IMR-90 (cell line): ENCODE measurements at regions not wholly inside any gene's neighbourhood (a gene's known extent, or its start where the extent isn't known, plus 50 kb on each side); places are given as distances from the start of the nearest gene placed in this dataset.

Experiments
- ATAC-seq: fragments of 200-7000 bp; cut with Tn5 transposase; 2 replicates; pipeline ENCODE4 v1.9.1; 2020; ENCODE audit warnings: low read depth, mild to moderate bottlenecking, moderate library complexity
- BruUV-seq: library from RNA; stranded (reverse); fragments of 400-500 nt; replicated peaks from 2 replicates; lab custom pipeline; 2021; lab: Mats Ljungman, UMichigan
- CTCF ChIA-PET: fragments of 300-600 bp; formaldehyde crosslinking; extraction: SDS; loops from one replicate; lab custom pipeline; 2021; ENCODE audit warnings: antibody characterized with exemption; lab: Yijun Ruan, JAX
- POLR2A ChIA-PET: fragments of 300-600 bp; sonication (Branson Sonifier 250); formaldehyde crosslinking; loops from one replicate; lab custom pipeline; 2022; ENCODE audit warnings: antibody characterized with exemption; ENCODE audit not compliant: unreplicated experiment; lab: Charles Lee
- DNase-seq: peaks from one replicate; pipeline ENCODE4 v3.0.0; 2013
- H2AFZ ChIP-seq: replicated peaks from 2 replicates; pipeline ENCODE3; 2013; ENCODE audit warnings: low read length, mild to moderate bottlenecking; ENCODE audit not compliant: poor library complexity
- H2AK5ac ChIP-seq: 2 replicates; pipeline ENCODE4 v1.6.1; 2013; ENCODE audit warnings: low read depth, low read length, inconsistent platforms
- H2AK9ac ChIP-seq: replicated peaks from 2 replicates; pipeline ENCODE3; 2013; ENCODE audit warnings: mild to moderate bottlenecking, low read depth, low read length, moderate library complexity; ENCODE audit not compliant: poor library complexity
- H2BK120ac ChIP-seq: 2 replicates; pipeline ENCODE4 v1.6.1; 2013; ENCODE audit warnings: low read depth, low read length, inconsistent platforms
- H2BK15ac ChIP-seq: 3 replicates; pipeline ENCODE4 v1.6.1; 2013; ENCODE audit warnings: low read depth, low read length, inconsistent platforms
- H2BK20ac ChIP-seq: 2 replicates; pipeline ENCODE4 v1.6.1; 2013; ENCODE audit warnings: low read depth, mild to moderate bottlenecking, inconsistent platforms, low read length, moderate library complexity
- H2BK5ac ChIP-seq: 2 replicates; pipeline ENCODE4 v1.6.1; 2013; ENCODE audit warnings: mild to moderate bottlenecking, low read depth, low read length, inconsistent platforms; ENCODE audit not compliant: poor library complexity, severe bottlenecking
- H3K14ac ChIP-seq: replicated peaks from 2 replicates; pipeline ENCODE4 v1.6.1; 2013; ENCODE audit warnings: low read depth, low read length, inconsistent platforms
- H3K18ac ChIP-seq: 2 replicates; pipeline ENCODE4 v1.6.1; 2013; ENCODE audit warnings: low read depth, low read length, control low read depth
- H3K23ac ChIP-seq: 2 replicates; pipeline ENCODE4 v1.6.1; 2013; ENCODE audit warnings: low read depth, low read length, inconsistent platforms
- H3K27ac ChIP-seq: 2 replicates; pipeline ENCODE4 v1.5.1; 2013; ENCODE audit warnings: mild to moderate bottlenecking, control low read depth, low read length; ENCODE audit not compliant: insufficient read depth
- H3K27me3 ChIP-seq: 2 replicates; pipeline ENCODE4 v1.6.1; 2013; ENCODE audit warnings: low read length; ENCODE audit not compliant: control insufficient read depth, insufficient read depth
- H3K36me3 ChIP-seq: 2 replicates; pipeline ENCODE4 v1.6.1; 2013; ENCODE audit warnings: low read length, mixed read lengths; ENCODE audit not compliant: control insufficient read depth, insufficient read depth
- H3K4ac ChIP-seq: 2 replicates; pipeline ENCODE4 v1.6.1; 2013; ENCODE audit warnings: low read depth, low read length, inconsistent platforms
- H3K4me1 ChIP-seq: 2 replicates; pipeline ENCODE4 v1.6.1; 2013; ENCODE audit warnings: low read length, mixed read lengths; ENCODE audit not compliant: control insufficient read depth, insufficient read depth
- H3K4me2 ChIP-seq: 2 replicates; pipeline ENCODE4 v1.6.1; 2013; ENCODE audit warnings: low read depth, mild to moderate bottlenecking, control low read depth, low read length, moderate library complexity
- H3K4me3 ChIP-seq: 2 replicates; pipeline ENCODE4 v1.5.1; 2013; ENCODE audit warnings: low read depth, mild to moderate bottlenecking, control low read depth, low read length, moderate library complexity; ENCODE audit not compliant: insufficient read depth
- H3K56ac ChIP-seq: 2 replicates; pipeline ENCODE4 v1.6.1; 2013; ENCODE audit warnings: low read length, inconsistent platforms; ENCODE audit not compliant: insufficient read depth; ENCODE audit errors: extremely low read depth
- H3K79me1 ChIP-seq, 2 experiments: 2 replicates each; pipeline ENCODE4 v1.6.1; 2013; ENCODE audit warnings: low read length in 2 of 2, inconsistent platforms in 1 of 2, low read depth in 1 of 2
- H3K9ac ChIP-seq: 2 replicates; pipeline ENCODE4 v1.6.1; 2013; ENCODE audit warnings: low read depth, low read length, control low read depth
- H3K9me1 ChIP-seq: 2 replicates; pipeline ENCODE4 v1.6.1; 2013; ENCODE audit warnings: low read length, inconsistent platforms; ENCODE audit not compliant: insufficient read depth
- H3K9me3 ChIP-seq: 2 replicates; pipeline ENCODE4 v1.6.1; 2013; ENCODE audit warnings: low read length; ENCODE audit not compliant: control insufficient read depth, insufficient read depth
- H4K20me1 ChIP-seq: 2 replicates; pipeline ENCODE4 v1.6.1; 2013; ENCODE audit warnings: low read length, inconsistent platforms; ENCODE audit not compliant: insufficient read depth
- H4K5ac ChIP-seq: 2 replicates; pipeline ENCODE4 v1.6.1; 2013; ENCODE audit warnings: mild to moderate bottlenecking, low read depth, low read length, control low read depth
- H4K8ac ChIP-seq, 2 experiments: 2 replicates each; pipeline ENCODE4 v1.6.1; 2013; ENCODE audit warnings: low read depth in 2 of 2, low read length in 2 of 2, control low read depth in 1 of 2, inconsistent platforms in 1 of 2
- H4K91ac ChIP-seq: 2 replicates; pipeline ENCODE4 v1.6.1; 2013; ENCODE audit warnings: low read depth, low read length, inconsistent platforms; ENCODE audit not compliant: insufficient read depth
- CEBPB ChIP-seq: IDR thresholded peaks from 2 replicates; pipeline ENCODE4 v1.6.1; 2012; ENCODE audit warnings: low read depth, low read length, improper control_type of control experiment
- CHD1 ChIP-seq: IDR thresholded peaks from 2 replicates; pipeline ENCODE4 v1.6.1; 2012; ENCODE audit warnings: low read depth, low read length, improper control_type of control experiment
- FOS ChIP-seq: fragments of 150-350 bp; IDR thresholded peaks from 2 replicates; pipeline ENCODE4 v1.6.1; 2016; ENCODE audit warnings: low read depth, low read length
- MAZ ChIP-seq: IDR thresholded peaks from 2 replicates; pipeline ENCODE4 v1.6.1; 2012; ENCODE audit warnings: low read depth, mild to moderate bottlenecking, low read length, improper control_type of control experiment, moderate library complexity, borderline replicate concordance
- MXI1 ChIP-seq: IDR thresholded peaks from 2 replicates; pipeline ENCODE4 v1.6.1; 2012; ENCODE audit warnings: low read depth, mild to moderate bottlenecking, low read length, moderate library complexity, borderline replicate concordance
- NFE2L2 ChIP-seq: fragments of 150-350 bp; IDR thresholded peaks from 2 replicates; pipeline ENCODE4 v1.6.1; 2016; ENCODE audit warnings: low read depth, mild to moderate bottlenecking, low read length
- RAD21 ChIP-seq: IDR thresholded peaks from 2 replicates; pipeline ENCODE4 v1.6.1; 2012; ENCODE audit warnings: low read length, improper control_type of control experiment
- RCOR1 ChIP-seq: IDR thresholded peaks from 2 replicates; pipeline ENCODE4 v1.6.1; 2012; ENCODE audit warnings: mild to moderate bottlenecking, low read length, improper control_type of control experiment; ENCODE audit not compliant: insufficient replicate concordance
- RFX5 ChIP-seq: IDR thresholded peaks from 2 replicates; pipeline ENCODE4 v1.8.0; 2012; ENCODE audit warnings: low read depth, mild to moderate bottlenecking, low read length, moderate library complexity
- SMC3 ChIP-seq: fragments of 150-350 bp; IDR thresholded peaks from 2 replicates; pipeline ENCODE4 v1.6.1; 2016; ENCODE audit warnings: low read depth, mild to moderate bottlenecking, antibody characterized with exemption, low read length, moderate library complexity
- dilution Hi-C: fragments of 300-500 bp; cut with HindIII; formaldehyde crosslinking; loops from one replicate; pipeline ENCODE4 v1.14.3; 2018; ENCODE audit warnings: low sequenced_read_pairs; ENCODE audit not compliant: unreplicated experiment
- in situ Hi-C: fragments of 300-500 bp; cut with MboI; formaldehyde crosslinking; loops from 3 replicates; pipeline ENCODE4 v1.14.3; 2019; ENCODE audit warnings: low sequenced_read_pairs, inconsistent platforms, mixed read lengths
- intact Hi-C: fragments of 100-400 bp; cut with micrococcal nuclease; formaldehyde crosslinking; loops from 2 replicates; pipeline ENCODE4 v1.10.0; 2022
- TF ChIP-seq, protein P1 (sequence below): fragments of 150-350 bp; IDR thresholded peaks from 2 replicates; pipeline ENCODE4 v1.6.1; 2016; ENCODE audit warnings: low read depth, mild to moderate bottlenecking, low read length, moderate library complexity, borderline replicate concordance
- TF ChIP-seq, protein P2 (sequence below): conservative IDR thresholded peaks from 2 replicates; pipeline ENCODE4 v1.5.1; 2012; ENCODE audit warnings: mild to moderate bottlenecking, low read depth, low read length, improper control_type of control experiment
- TF ChIP-seq, protein P3 (sequence below): fragments of 150-350 bp; IDR thresholded peaks from 2 replicates; pipeline ENCODE4 v1.6.1; 2017; ENCODE audit warnings: mild to moderate bottlenecking, antibody characterized with exemption, low read length, low read depth

DNA sequence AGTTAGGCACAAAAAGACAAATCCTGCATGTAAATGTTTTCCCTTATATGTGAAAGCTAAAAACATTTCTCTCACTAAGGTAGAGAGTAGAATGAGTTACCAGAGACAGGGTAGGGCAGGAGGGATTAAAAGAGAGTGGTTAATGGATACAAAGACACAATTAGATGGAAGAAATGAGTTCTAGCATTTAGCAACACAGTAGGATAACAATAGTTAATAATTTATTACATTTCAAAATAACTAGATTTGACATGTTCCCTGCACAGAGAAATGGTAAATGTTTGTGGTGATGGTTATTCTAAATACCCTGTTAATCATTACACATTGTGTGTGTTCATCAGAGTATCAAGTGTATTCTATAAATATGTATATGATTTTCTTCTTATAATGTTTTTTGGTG lies 1400.7 kb downstream of the OTOL1 start:
- no peaks in the 10 kb centered on the region for H4K20me1 ChIP-seq
- POLR2A ChIA-PET: no interaction called here
- H3K18ac ChIP-seq: no peak overlapping the region
- H3K36me3 ChIP-seq: no peaks in the 10 kb centered on the region
- dilution Hi-C loops: no loop called here
- H2BK5ac ChIP-seq: no peak overlapping the region
- H2BK15ac ChIP-seq: no peak overlapping the region
- H3K4me3 ChIP-seq: no peak overlapping the region
- no peaks in the 10 kb centered on the region for H3K4me1 ChIP-seq
- no peak overlapping the region for H3K56ac ChIP-seq
- ATAC-seq: no peak
- CTCF ChIA-PET: no interaction called here
- H3K79me1 ChIP-seq: no peaks in the 10 kb centered on the region
- H4K8ac ChIP-seq: no peak overlapping the region
- no peak overlapping the region for H3K4ac ChIP-seq
- intact Hi-C loops: no loop called here
- no peak overlapping the region for H3K14ac ChIP-seq
- no peak overlapping the region for H3K27ac ChIP-seq
- TF ChIP-seq NFE2L2 (no peak), RCOR1 (no peak), FOS (no peak), MXI1 (no peak), RAD21 (no peak), MAZ (no peak), SMC3 (no peak), CHD1 (no peak), CEBPB (no peak), RFX5 (no peak)
- TF ChIP-seq, protein P1, sequence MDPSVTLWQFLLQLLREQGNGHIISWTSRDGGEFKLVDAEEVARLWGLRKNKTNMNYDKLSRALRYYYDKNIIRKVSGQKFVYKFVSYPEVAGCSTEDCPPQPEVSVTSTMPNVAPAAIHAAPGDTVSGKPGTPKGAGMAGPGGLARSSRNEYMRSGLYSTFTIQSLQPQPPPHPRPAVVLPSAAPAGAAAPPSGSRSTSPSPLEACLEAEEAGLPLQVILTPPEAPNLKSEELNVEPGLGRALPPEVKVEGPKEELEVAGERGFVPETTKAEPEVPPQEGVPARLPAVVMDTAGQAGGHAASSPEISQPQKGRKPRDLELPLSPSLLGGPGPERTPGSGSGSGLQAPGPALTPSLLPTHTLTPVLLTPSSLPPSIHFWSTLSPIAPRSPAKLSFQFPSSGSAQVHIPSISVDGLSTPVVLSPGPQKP: no peak
- TF ChIP-seq, protein P2, sequence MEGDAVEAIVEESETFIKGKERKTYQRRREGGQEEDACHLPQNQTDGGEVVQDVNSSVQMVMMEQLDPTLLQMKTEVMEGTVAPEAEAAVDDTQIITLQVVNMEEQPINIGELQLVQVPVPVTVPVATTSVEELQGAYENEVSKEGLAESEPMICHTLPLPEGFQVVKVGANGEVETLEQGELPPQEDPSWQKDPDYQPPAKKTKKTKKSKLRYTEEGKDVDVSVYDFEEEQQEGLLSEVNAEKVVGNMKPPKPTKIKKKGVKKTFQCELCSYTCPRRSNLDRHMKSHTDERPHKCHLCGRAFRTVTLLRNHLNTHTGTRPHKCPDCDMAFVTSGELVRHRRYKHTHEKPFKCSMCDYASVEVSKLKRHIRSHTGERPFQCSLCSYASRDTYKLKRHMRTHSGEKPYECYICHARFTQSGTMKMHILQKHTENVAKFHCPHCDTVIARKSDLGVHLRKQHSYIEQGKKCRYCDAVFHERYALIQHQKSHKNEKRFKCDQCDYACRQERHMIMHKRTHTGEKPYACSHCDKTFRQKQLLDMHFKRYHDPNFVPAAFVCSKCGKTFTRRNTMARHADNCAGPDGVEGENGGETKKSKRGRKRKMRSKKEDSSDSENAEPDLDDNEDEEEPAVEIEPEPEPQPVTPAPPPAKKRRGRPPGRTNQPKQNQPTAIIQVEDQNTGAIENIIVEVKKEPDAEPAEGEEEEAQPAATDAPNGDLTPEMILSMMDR: no peak
- TF ChIP-seq, protein P3, sequence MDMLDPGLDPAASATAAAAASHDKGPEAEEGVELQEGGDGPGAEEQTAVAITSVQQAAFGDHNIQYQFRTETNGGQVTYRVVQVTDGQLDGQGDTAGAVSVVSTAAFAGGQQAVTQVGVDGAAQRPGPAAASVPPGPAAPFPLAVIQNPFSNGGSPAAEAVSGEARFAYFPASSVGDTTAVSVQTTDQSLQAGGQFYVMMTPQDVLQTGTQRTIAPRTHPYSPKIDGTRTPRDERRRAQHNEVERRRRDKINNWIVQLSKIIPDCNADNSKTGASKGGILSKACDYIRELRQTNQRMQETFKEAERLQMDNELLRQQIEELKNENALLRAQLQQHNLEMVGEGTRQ: no peak
- BruUV-seq: no TSS peak
- no peaks in the 10 kb centered on the region for H3K9me1 ChIP-seq
- H2AK5ac ChIP-seq: no peak overlapping the region
- H4K5ac ChIP-seq: no peak overlapping the region
- no peak overlapping the region for H3K23ac ChIP-seq
- H4K91ac ChIP-seq: no peak overlapping the region
- in situ Hi-C loops: no loop called here
- no peak overlapping the region for H2BK120ac ChIP-seq
- H2AFZ ChIP-seq: no peak overlapping the region
- no peak for DNase-seq
- H2AK9ac ChIP-seq: no peak overlapping the region
- H3K4me2 ChIP-seq: no peak overlapping the region
- H3K27me3 ChIP-seq: no peaks in the 10 kb centered on the region
- H2BK20ac ChIP-seq: no peak overlapping the region
- H3K9ac ChIP-seq: no peak overlapping the region
- no peaks in the 10 kb centered on the region for H3K9me3 ChIP-seq
